Activated T-helper 1 cell treated with Interleukin-2 at 50 U/mL for 16 hours (primary cell): ENCODE measurements at regions not wholly inside any gene's neighbourhood (a gene's known extent, or its start where the extent isn't known, plus 50 kb on each side); places are given as distances from the start of the nearest gene placed in this dataset.

Experiments used
- DNase-seq: peaks from one replicate; pipeline ENCODE4 v3.0.0-alpha.2; 2020; ENCODE audit warnings: low read depth

DNA sequence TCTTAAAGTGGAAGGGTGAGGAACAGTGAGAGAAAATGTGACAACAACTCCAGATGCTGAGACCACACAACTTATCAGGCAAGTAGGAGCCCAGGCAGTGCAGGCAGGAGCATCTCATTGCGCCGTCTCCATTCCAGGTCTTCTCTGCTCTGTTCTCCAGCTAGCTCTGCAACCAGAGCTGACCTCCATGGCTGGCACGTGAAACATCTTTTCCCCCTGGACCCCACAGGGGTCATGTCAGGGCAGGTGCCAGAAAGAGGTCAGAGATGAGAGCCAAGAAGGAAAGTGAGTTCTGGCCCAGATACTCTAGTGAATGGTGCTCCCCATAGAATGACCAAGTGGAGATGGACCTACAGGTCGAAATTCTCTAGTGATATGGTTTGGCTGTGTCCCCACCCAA lies 281.4 kb downstream of the SMOC2 start:
- DNase-seq = no peak

DNA sequence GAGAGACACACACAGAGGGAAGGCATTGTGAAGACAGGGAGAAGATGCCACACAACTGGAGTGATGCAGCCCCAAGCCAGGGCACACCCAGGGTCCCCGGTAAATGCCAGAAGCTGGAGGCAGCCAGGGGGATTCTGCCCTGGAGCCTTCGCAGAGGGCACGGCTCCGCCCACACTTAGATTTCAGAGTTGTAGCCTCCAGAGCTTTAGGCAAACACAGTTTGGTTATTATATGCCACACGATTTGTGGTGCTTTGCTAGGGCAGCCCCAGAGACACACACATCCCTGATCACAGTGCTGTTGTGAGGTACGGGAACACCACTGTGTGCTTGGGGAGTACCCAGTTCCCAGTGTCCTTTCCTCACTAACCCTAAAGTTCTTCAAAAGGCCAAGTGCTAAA lies 280.6 kb downstream of the SMOC2 start:
- DNase-seq = no peak

DNA sequence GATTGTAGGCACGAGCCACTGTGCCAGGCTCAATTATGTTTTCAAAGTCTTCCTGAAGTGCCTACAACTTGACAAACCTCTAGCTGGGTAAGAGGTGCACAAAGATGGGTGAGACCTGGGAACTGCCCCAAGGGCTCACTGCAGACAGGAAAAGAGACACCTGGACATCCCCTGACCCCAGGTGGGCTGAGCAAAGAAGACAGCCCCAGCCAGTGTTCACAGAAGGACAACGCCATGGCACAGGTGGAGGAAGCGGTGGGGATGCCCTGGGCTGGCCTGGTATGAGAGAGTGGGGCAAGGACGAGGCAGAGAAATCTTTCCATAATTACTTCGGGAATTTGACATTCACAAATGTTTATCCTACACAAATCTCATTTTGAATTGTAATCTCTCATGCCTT lies 278.9 kb downstream of the SMOC2 start:
- no peak for DNase-seq

DNA sequence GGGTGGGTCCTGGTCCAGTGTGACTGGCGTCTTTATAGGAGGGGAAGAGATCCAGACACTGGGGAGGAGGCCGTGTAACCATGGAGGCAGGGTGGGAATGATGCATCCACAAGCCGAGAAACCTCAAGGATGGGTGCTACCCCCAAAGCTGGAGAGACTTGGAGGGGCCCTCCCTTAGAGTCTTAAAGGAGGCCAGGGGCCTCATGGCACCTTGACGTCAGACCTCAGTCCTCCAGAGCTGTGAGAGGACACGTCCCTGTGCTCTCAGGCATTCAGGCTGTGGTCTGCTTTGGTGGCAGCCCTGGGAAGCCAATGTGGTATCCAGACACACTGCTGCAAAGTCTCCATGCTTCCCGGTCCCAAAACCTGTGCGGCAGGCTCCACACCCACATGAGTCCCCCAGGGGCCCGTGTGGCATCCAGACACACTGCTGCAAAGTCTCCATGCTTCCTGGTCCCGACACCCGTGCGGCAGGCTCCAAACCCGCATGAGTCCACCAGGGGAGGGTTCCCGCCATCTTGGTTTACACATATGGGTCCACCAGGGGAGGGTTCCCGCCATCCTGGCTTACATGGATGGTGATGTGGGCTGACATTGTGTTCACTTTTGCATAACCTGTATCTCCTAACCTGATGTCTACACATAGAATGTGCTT lies 278.0 kb downstream of the SMOC2 start:
- DNase-seq = no peak
